GM12878 (cell line): ENCODE measurements at regions not wholly inside any gene's neighbourhood (a gene's known extent, or its start where the extent isn't known, plus 50 kb on each side); places are given as distances from the start of the nearest gene placed in this dataset.

ENCODE experiments used
- ATAC-seq: fragments of 200-7000 bp; cut with Tn5 transposase; 3 replicates; pipeline ENCODE4 v1.9.1; 2020; ENCODE audit warnings: mild to moderate bottlenecking, moderate library complexity
- BruUV-seq: library from RNA; stranded (reverse); fragments of 400-500 nt; replicated peaks from 2 replicates; lab custom pipeline; 2021; lab: Mats Ljungman, UMichigan
- CTCF ChIA-PET: fragments of 300-600 bp; sonication (Branson Sonifier 250); formaldehyde crosslinking; extraction: SDS; loops from one replicate; lab custom pipeline; 2021; ENCODE audit warnings: inconsistent platforms; lab: Yijun Ruan, JAX
- POLR2A ChIA-PET: fragments of 350-600 bp; formaldehyde crosslinking; extraction: SDS; loops from one replicate; lab custom pipeline; 2021; ENCODE audit warnings: inconsistent platforms; lab: Charles Lee
- RAD21 ChIA-PET: fragments of 300-600 bp; sonication (Branson Sonifier 250); formaldehyde crosslinking; loops from one replicate; lab custom pipeline; 2023; ENCODE audit warnings: antibody characterized with exemption; ENCODE audit not compliant: unreplicated experiment; lab: Charles Lee
- SMC1A ChIA-PET: fragments of 300-600 bp; sonication (Branson Sonifier 250); formaldehyde crosslinking; loops from one replicate; lab custom pipeline; 2023; ENCODE audit not compliant: unreplicated experiment, uncharacterized antibody; lab: Charles Lee
- DNase-seq: peaks from one replicate; pipeline ENCODE4 v3.0.0-alpha.2; 2011; ENCODE audit warnings: low read depth, low spot score
- FAIRE-seq: peaks from 3 replicates; lab custom pipeline; 2011; peaks lifted over from hg19 to GRCh38; lab: Jason Lieb, UNC
- H2AFZ ChIP-seq: 2 replicates; pipeline ENCODE4 v1.6.0; 2011; ENCODE audit warnings: low read depth, low read length, control low read depth; ENCODE audit not compliant: control insufficient read depth
- H3K27ac ChIP-seq: 2 replicates; pipeline ENCODE4 v1.5.1; 2011; ENCODE audit warnings: control low read depth; ENCODE audit not compliant: control insufficient read depth, insufficient read depth
- H3K27me3 ChIP-seq, 2 experiments: replicated peaks in 1 of 2; 2 replicates each; pipeline versions ENCODE4 v1.6.0 to v1.6.1; 2011; ENCODE audit warnings: low read length in 1 of 2; ENCODE audit not compliant: control insufficient read depth in 2 of 2, insufficient read depth in 2 of 2
- H3K36me3 ChIP-seq, 2 experiments: 2 replicates each; pipeline ENCODE4 v1.5.1; 2011; ENCODE audit warnings: low read length in 1 of 2; ENCODE audit not compliant: control insufficient read depth in 2 of 2, insufficient read depth in 2 of 2
- H3K4me1 ChIP-seq: 2 replicates; pipeline ENCODE4 v1.6.1; 2011; ENCODE audit warnings: mild to moderate bottlenecking, low read length, moderate library complexity, mixed read lengths; ENCODE audit not compliant: control insufficient read depth, insufficient read depth
- H3K4me2 ChIP-seq: 2 replicates; pipeline ENCODE4 v1.6.0; 2011; ENCODE audit warnings: control low read depth; ENCODE audit not compliant: control insufficient read depth, insufficient read depth
- H3K4me3 ChIP-seq: fragments of 200-600 bp; sonication (generic); 2 replicates; pipeline ENCODE4 v1.5.1; 2016
- H3K79me2 ChIP-seq: 2 replicates; pipeline ENCODE4 v1.6.0; 2011; ENCODE audit warnings: low read length; ENCODE audit not compliant: control insufficient read depth, insufficient read depth
- H3K9ac ChIP-seq: 2 replicates; pipeline ENCODE4 v1.8.0; 2011; ENCODE audit warnings: low read length, control low read depth, mixed read lengths; ENCODE audit not compliant: control insufficient read depth, insufficient read depth
- H3K9me3 ChIP-seq: replicated peaks from 3 replicates; pipeline ENCODE4 v1.5.1; 2011; ENCODE audit warnings: mild to moderate bottlenecking, low read length; ENCODE audit not compliant: control insufficient read depth, insufficient read depth
- H4K20me1 ChIP-seq: 2 replicates; pipeline ENCODE4 v1.6.0; 2011; ENCODE audit not compliant: control insufficient read depth, insufficient read depth
- CBX3 ChIP-seq: fragments of 200-600 bp; sonication (generic); IDR thresholded peaks from 2 replicates; pipeline ENCODE4 v1.6.1; 2016; ENCODE audit warnings: low read depth, borderline replicate concordance
- CHD1 ChIP-seq: IDR thresholded peaks from 2 replicates; pipeline ENCODE4 v1.6.1; 2012; ENCODE audit warnings: low read depth, low read length, improper control_type of control experiment
- CREB1 ChIP-seq: IDR thresholded peaks from 2 replicates; pipeline ENCODE4 v1.6.1; 2012; ENCODE audit warnings: low read depth, mild to moderate bottlenecking, inconsistent platforms
- CUX1 ChIP-seq: IDR thresholded peaks from 2 replicates; pipeline ENCODE4 v1.6.1; 2012; ENCODE audit warnings: improper control_type of control experiment, low read depth, low read length; ENCODE audit not compliant: insufficient replicate concordance
- FOXM1 ChIP-seq: IDR thresholded peaks from 2 replicates; pipeline ENCODE4 v1.6.1; 2012; ENCODE audit warnings: low read depth, mild to moderate bottlenecking, inconsistent platforms, low read length, moderate library complexity
- HDAC2 ChIP-seq: fragments of 200-600 bp; sonication (generic); IDR thresholded peaks from 2 replicates; pipeline ENCODE4 v1.6.1; 2017
- HDAC6 ChIP-seq: fragments of 200-600 bp; sonication (generic); IDR thresholded peaks from one replicate; pipeline ENCODE4 v1.8.0; 2017; ENCODE audit warnings: antibody characterized with exemption; ENCODE audit not compliant: unreplicated experiment
- IKZF1 ChIP-seq: fragments of 450-650 bp; conservative IDR thresholded peaks from 2 replicates; pipeline ENCODE4 v1.6.1; 2017; ENCODE audit warnings: antibody characterized with exemption, mild to moderate bottlenecking
- IRF4 ChIP-seq: IDR thresholded peaks from 2 replicates; pipeline ENCODE4 v1.6.1; 2011; ENCODE audit warnings: low read depth, low read length
- MTA2 ChIP-seq: fragments of 450-650 bp; IDR thresholded peaks from 2 replicates; pipeline ENCODE4 v1.6.1; 2016; ENCODE audit warnings: low read depth, mild to moderate bottlenecking, moderate library complexity
- MTA3 ChIP-seq: IDR thresholded peaks from 2 replicates; pipeline ENCODE4 v1.6.1; 2012; ENCODE audit warnings: low read length, inconsistent platforms, borderline replicate concordance
- MYC ChIP-seq: IDR thresholded peaks from 2 replicates; pipeline ENCODE4 v1.6.1; 2011; ENCODE audit warnings: mild to moderate bottlenecking, low read length, moderate library complexity, inconsistent platforms; ENCODE audit not compliant: insufficient read depth, insufficient replicate concordance, insufficient read length, severe bottlenecking
- NKRF ChIP-seq: fragments of 450-650 bp; conservative IDR thresholded peaks from 2 replicates; pipeline ENCODE4 v1.6.1; 2017; ENCODE audit warnings: mild to moderate bottlenecking, moderate library complexity
- NR2F1 ChIP-seq: fragments of 450-650 bp; conservative IDR thresholded peaks from 2 replicates; pipeline ENCODE4 v1.6.1; 2017; ENCODE audit warnings: mild to moderate bottlenecking
- PML ChIP-seq: IDR thresholded peaks from 2 replicates; pipeline ENCODE4 v1.6.1; 2012; ENCODE audit warnings: low read length, inconsistent platforms
- RFX5 ChIP-seq: IDR thresholded peaks from 2 replicates; pipeline ENCODE4 v1.6.1; 2011; ENCODE audit warnings: low read depth, low read length, improper control_type of control experiment
- SP1 ChIP-seq: IDR thresholded peaks from one replicate; pipeline ENCODE4 v1.6.1; 2011; ENCODE audit warnings: low read depth, low read length
- STAT3 ChIP-seq: IDR thresholded peaks from 2 replicates; pipeline ENCODE4 v1.6.1; 2011; ENCODE audit warnings: low read depth, low read length, improper control_type of control experiment
- YY1 ChIP-seq: IDR thresholded peaks from 2 replicates; pipeline ENCODE4 v1.6.1; 2011; ENCODE audit warnings: low read depth, mild to moderate bottlenecking, low read length
- ZBED1 ChIP-seq: IDR thresholded peaks from 2 replicates; pipeline ENCODE4 v1.6.1; 2016; ENCODE audit warnings: borderline replicate concordance
- WGBS: methylation state at CpG from one replicate; pipeline ENCODE4 v1.1.6; 2016; ENCODE audit warnings: low lambda C conversion rate; ENCODE audit not compliant: insufficient replicate concordance, insufficient coverage; ENCODE audit errors: missing lambda C conversion rate; 5-methylcytosine and 5-hydroxymethylcytosine counted together
- in situ Hi-C: fragments of 300-500 bp; cut with MboI; formaldehyde crosslinking; loops from 9 replicates; pipeline ENCODE4 v1.14.3; 2018; ENCODE audit warnings: mixed read lengths
- intact Hi-C: fragments of 100-400 bp; cut with micrococcal nuclease; formaldehyde crosslinking; loops from one replicate; pipeline ENCODE4 v1.14.2; 2022; ENCODE audit not compliant: unreplicated experiment

- DNase-seq, result no peak
- H3K9ac ChIP-seq, result no peak overlapping the region
- no peak for ATAC-seq
- no peak for FAIRE-seq
- SMC1A ChIA-PET, result no interaction called here
- CTCF ChIA-PET, result interaction anchor here (1.3 kb wide), 1 partner anchor 94 kb away, joined by 3 read pairs; no protein-coding TSS in a partner anchor
- WGBS, result 24% methylated on average over 4 of the region's 4 CpGs
- no peaks in the 10 kb centered on the region for H3K36me3 ChIP-seq
- H4K20me1 ChIP-seq, result no peaks in the 10 kb centered on the region
- H3K27me3 ChIP-seq, result no peaks in the 10 kb centered on the region
- H2AFZ ChIP-seq, result no peak overlapping the region
- TF ChIP-seq STAT3 (no peak), FOXM1 (no peak), RFX5 (no peak), MTA2 (no peak), CBX3 (no peak), HDAC6 (no peak), IRF4 (no peak), CREB1 (no peak), CUX1 (no peak), NKRF (no peak), IKZF1 (no peak), PML (no peak), SP1 (no peak), MTA3 (no peak), HDAC2 (no peak), YY1 (no peak), MYC (no peak), ZBED1 (no peak), CHD1 (no peak), NR2F1 (no peak)
- no peak overlapping the region for H3K4me3 ChIP-seq
- H3K27ac ChIP-seq, result no peak overlapping the region
- in situ Hi-C loops (no loop called here), intact Hi-C loops (no loop called here)
- H3K79me2 ChIP-seq, result no peaks in the 10 kb centered on the region
- no peaks in the 10 kb centered on the region for H3K9me3 ChIP-seq
- RAD21 ChIA-PET, result no interaction called here
- no peaks in the 10 kb centered on the region for H3K4me1 ChIP-seq
- POLR2A ChIA-PET, result no interaction called here
- no peak overlapping the region for H3K4me2 ChIP-seq
- BruUV-seq, result no TSS peak
Observed at GRCh38 chr18:67618061-67618460, 101.5 kb upstream of the DSEL start.
